ENCODE measurements at regions not wholly inside any gene's neighbourhood (a gene's known extent, or its start where the extent isn't known, plus 50 kb on each side); places are given as distances from the start of the nearest gene placed in this dataset.

- in situ Hi-C loops (cut with MboI; ENCODE audit: low sequenced_read_pairs), result no loop called here
- H2AK5ac ChIP-seq (ENCODE audit: low read depth, low read length), result no peak overlapping the region
- H3K18ac ChIP-seq (ENCODE audit: low read depth, low read length), result no peak overlapping the region
- H3K36me3 ChIP-seq (ENCODE audit: control insufficient read depth, insufficient read depth, low read length), result no peaks in the 10 kb centered on the region
- no peaks in the 10 kb centered on the region for H4K20me1 ChIP-seq (ENCODE audit: insufficient read depth, low read length)
- H3K79me1 ChIP-seq (ENCODE audit: low read depth in 1 of 2, low read length in 2 of 2), result no peaks in the 10 kb centered on the region
- CTCF ChIA-PET, result no interaction called here
- TF ChIP-seq RAD21 (IDR thresholded peaks at IDR 0.05; ENCODE audit: low read length) (no peak), SMC3 (IDR thresholded peaks at IDR 0.05; ENCODE audit: low read depth, low read length) (no peak), MAZ (IDR thresholded peaks at IDR 0.05; ENCODE audit: borderline replicate concordance, low read depth, low read length) (no peak)
- H3K14ac ChIP-seq (replicated peaks; ENCODE audit: low read depth, low read length), result no peak overlapping the region
- no peak overlapping the region for H4K5ac ChIP-seq (ENCODE audit: low read depth, low read length)
- POLR2A ChIA-PET (ENCODE audit: unreplicated experiment), result no interaction called here
- dilution Hi-C loops (cut with HindIII; ENCODE audit: low sequenced_read_pairs, unreplicated experiment), result no loop called here
- ATAC-seq (ENCODE audit: low read depth) (no peak), DNase-seq (no peak)
- WGBS, 2 experiments (ENCODE audit: extremely low coverage in 2 of 2, insufficient read length in 1 of 2), result 40% methylated on average over 1 of the region's 5 CpGs; no CpG with 5 or more reads in 1 of the 2 experiments
- no peak overlapping the region for H2AFZ ChIP-seq (replicated peaks; ENCODE audit: low read length, poor library complexity)
- H4K91ac ChIP-seq (ENCODE audit: insufficient read depth, low read depth, low read length), result no peak overlapping the region
- H2BK15ac ChIP-seq (ENCODE audit: low read depth, low read length), result no peak overlapping the region
- H4K8ac ChIP-seq (ENCODE audit: low read depth in 2 of 2, low read length in 2 of 2), result no peak overlapping the region
- H2BK120ac ChIP-seq (ENCODE audit: low read depth, low read length), result no peak overlapping the region
- intact Hi-C loops (cut with micrococcal nuclease), result no loop called here
- no peak overlapping the region for H3K4me3 ChIP-seq (ENCODE audit: insufficient read depth, low read depth, low read length)
- no peak overlapping the region for H3K4me2 ChIP-seq (ENCODE audit: low read depth, low read length)
- H3K56ac ChIP-seq (ENCODE audit: extremely low read depth, insufficient read depth, low read length), result no peak overlapping the region
- H3K23ac ChIP-seq (ENCODE audit: low read depth, low read length), result no peak overlapping the region
- no TSS peak for BruUV-seq (replicated peaks)
- H2BK20ac ChIP-seq (ENCODE audit: low read depth, low read length), result no peak overlapping the region
- H2BK5ac ChIP-seq (ENCODE audit: low read depth, low read length, poor library complexity, severe bottlenecking), result no peak overlapping the region
- no peaks in the 10 kb centered on the region for H3K27me3 ChIP-seq (ENCODE audit: control insufficient read depth, insufficient read depth, low read length)
- no peaks in the 10 kb centered on the region for H3K9me1 ChIP-seq (ENCODE audit: insufficient read depth, low read length)
- H3K27ac ChIP-seq (ENCODE audit: insufficient read depth, low read length), result no peak overlapping the region
- no peak overlapping the region for H3K4ac ChIP-seq (ENCODE audit: low read depth, low read length)
- H3K9ac ChIP-seq (ENCODE audit: low read depth, low read length), result no peak overlapping the region
- no peaks in the 10 kb centered on the region for H3K4me1 ChIP-seq (ENCODE audit: control insufficient read depth, insufficient read depth, low read length)
- no peaks in the 10 kb centered on the region for H3K9me3 ChIP-seq (ENCODE audit: control insufficient read depth, insufficient read depth, low read length)
- no peak overlapping the region for H2AK9ac ChIP-seq (replicated peaks; ENCODE audit: low read depth, low read length, poor library complexity)
Observed at GRCh38 chr13:94947392-94947791, 235.0 kb upstream of the SOX21 start.
